Stimulated activated naive CD8-positive, alpha-beta T cell treated with anti-CD3 and anti-CD28 coated beads, Interleukin-15, Interleukin-2, amounts not matched to agents 100 ng/mL and 50 ng/mL, for 24 hours (primary cell): ENCODE measurements at regions not wholly inside any gene's neighbourhood (a gene's known extent, or its start where the extent isn't known, plus 50 kb on each side); places are given as distances from the start of the nearest gene placed in this dataset.
"Not testable (repeated sequence)": the region's sequence is repeated elsewhere in the genome, so short reads cannot be mapped to it uniquely, and the experiment has no call there.

Experiments
- H3K27ac Mint-ChIP-seq: one replicate; pipeline ENCODE4 v1.8.0; 2021; ENCODE audit warnings: mild to moderate bottlenecking, mixed read lengths
- H3K27me3 Mint-ChIP-seq: one replicate; pipeline ENCODE4 v1.8.0; 2021; ENCODE audit warnings: mixed read lengths
- H3K36me3 Mint-ChIP-seq: one replicate; pipeline ENCODE4 v1.8.0; 2021; ENCODE audit warnings: low read depth, mixed read lengths
- H3K4me1 Mint-ChIP-seq: one replicate; pipeline ENCODE4 v1.8.0; 2021; ENCODE audit warnings: low read depth, mixed read lengths
- H3K4me3 Mint-ChIP-seq: one replicate; pipeline ENCODE4 v1.8.0; 2021; ENCODE audit warnings: mild to moderate bottlenecking, mixed read lengths
- H3K9me3 Mint-ChIP-seq: one replicate; pipeline ENCODE4 v1.8.0; 2021; ENCODE audit warnings: mixed read lengths

DNA sequence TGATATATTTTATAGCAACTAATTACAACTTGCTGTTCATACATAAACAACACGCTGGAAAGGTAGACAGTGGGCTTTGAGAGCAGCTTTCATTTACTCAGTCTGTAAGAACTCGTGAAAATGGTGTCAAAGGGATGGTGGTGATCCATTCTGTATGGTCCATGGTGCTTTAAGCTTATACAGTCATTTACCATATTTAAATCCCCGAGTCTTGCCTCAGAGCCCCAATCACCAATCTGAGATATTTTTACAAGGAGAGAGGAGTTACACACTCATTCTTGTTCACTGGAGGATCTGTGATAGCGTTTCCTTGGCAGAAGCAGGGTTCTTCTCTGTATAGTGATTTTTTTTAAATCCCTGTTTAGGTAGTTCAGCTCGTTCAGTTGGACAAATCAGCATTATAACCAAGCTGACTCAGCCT, 694.6 kb downstream of the USP25 start:
- H3K9me3 Mint-ChIP-seq = no peaks in the 10 kb centered on the region
- no peaks in the 10 kb centered on the region for H3K36me3 Mint-ChIP-seq
- no peak overlapping the region for H3K27ac Mint-ChIP-seq
- H3K4me3 Mint-ChIP-seq = no peak overlapping the region
- no peaks in the 10 kb centered on the region for H3K27me3 Mint-ChIP-seq
- no peaks in the 10 kb centered on the region for H3K4me1 Mint-ChIP-seq

DNA sequence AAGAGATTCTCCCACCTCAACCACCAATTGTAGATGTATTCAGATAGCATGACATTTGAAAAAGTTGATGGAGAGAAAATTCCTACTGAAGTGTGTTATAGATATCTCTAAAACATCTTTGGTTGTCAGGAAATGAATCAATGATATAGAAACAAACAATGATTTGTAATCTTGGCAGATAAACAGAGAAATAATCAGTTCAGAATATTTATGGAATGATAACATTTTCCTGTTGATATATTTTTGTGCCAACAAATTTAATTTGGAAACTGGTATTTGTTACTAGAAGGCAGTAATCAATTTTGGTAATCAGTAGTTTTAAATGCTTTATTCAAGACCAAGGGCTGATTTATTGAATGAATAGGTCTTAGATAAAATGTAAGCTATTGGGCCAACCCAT, 695.6 kb downstream of the USP25 start:
- no peaks in the 10 kb centered on the region for H3K4me1 Mint-ChIP-seq
- no peaks in the 10 kb centered on the region for H3K36me3 Mint-ChIP-seq
- no peak overlapping the region for H3K27ac Mint-ChIP-seq
- H3K4me3 Mint-ChIP-seq = no peak overlapping the region
- no peaks in the 10 kb centered on the region for H3K27me3 Mint-ChIP-seq
- no peaks in the 10 kb centered on the region for H3K9me3 Mint-ChIP-seq

DNA sequence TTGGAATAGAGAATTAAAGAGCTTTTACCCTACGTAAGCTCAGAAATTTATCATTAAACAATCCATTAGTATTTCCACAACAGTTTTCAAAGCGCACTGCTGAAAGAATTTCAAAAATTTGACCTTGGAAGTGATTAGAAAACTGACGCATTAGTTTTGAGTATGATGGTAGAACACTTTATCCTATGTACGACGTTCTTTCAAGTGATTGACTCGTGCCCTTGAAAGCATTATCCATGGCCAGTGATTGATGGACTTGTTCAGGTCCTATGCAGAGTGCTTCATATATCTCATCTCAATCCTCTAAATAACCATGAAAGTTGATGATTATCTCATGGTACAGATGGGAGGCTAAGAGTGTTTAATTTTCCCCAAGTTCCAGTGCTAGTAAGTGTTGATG, 697.2 kb downstream of the USP25 start:
- Mint-ChIP-seq H3K4me1 (no peaks in the 10 kb centered on the region), H3K36me3 (no peaks in the 10 kb centered on the region), H3K27ac (no peak overlapping the region), H3K4me3 (no peak overlapping the region), H3K9me3 (no peaks in the 10 kb centered on the region), H3K27me3 (no peaks in the 10 kb centered on the region)

DNA sequence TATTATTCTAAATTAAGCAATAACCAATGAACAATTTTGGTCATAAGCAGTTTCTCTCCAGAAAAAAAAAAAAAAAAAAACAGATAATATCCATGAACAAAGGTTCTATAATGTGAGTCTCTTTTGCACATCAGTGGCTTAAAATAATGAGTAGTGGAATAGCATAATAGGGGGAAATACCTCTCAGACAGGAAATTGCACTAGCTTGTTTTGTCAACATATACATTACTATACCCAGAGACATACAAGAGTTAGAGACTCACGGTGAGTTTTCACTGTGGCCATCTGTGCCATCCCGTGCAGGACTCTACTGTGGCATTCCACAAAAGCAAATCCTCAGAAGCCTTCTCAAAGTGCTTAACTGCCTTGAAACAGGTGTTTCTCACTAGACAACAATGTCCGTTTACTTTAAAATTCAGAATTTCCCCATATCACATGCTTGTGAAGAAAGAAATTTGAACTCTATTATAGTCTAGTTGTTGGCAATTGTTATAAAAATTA, 697.9 kb downstream of the USP25 start:
- Mint-ChIP-seq H3K4me3 (no peak overlapping the region), H3K9me3 (no peaks in the 10 kb centered on the region), H3K27ac (no peak overlapping the region), H3K4me1 (no peaks in the 10 kb centered on the region), H3K27me3 (no peaks in the 10 kb centered on the region), H3K36me3 (no peaks in the 10 kb centered on the region)

DNA sequence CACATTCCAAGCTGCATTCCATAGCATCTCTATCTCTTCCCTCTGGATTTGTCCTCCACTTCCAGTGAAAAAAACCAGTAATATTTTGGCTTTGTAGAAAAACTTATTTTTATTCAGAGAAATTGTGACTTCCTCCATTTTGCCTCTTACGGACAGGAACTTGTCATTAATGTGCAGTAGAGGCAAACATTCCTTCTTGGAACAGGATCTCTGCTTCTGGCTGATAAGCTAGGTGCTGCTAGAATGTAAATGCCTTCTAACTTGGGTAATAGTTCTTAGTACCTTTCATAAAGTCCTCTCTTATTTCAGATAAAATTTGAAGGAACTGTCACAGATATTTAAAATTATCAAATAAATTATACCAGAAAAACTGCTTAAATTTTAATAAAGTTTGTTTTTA, 707.8 kb downstream of the USP25 start:
- Mint-ChIP-seq H3K4me1 (no peaks in the 10 kb centered on the region), H3K27ac (no peak overlapping the region), H3K27me3 (no peaks in the 10 kb centered on the region), H3K9me3 (no peaks in the 10 kb centered on the region), H3K4me3 (no peak overlapping the region), H3K36me3 (no peaks in the 10 kb centered on the region)

DNA sequence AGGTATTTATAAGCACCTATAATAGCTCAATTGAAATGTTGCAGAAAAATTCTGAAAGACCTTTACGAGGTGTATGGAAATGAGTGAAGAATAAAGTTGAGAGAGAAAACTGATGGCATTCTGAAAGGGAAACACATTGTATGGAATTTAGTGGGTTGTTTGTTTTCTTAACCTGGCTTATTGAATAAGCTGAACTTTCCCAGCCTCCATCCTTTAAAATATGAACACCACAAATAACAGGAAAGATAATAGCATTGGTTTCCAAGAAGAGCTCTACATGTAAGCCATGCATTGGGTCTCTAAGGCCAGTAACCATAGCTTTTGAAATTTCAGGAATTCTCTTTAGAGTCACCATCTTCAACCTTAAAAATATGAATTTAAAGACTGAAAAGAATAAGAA, 709.0 kb downstream of the USP25 start:
- no peaks in the 10 kb centered on the region for H3K36me3 Mint-ChIP-seq
- no peaks in the 10 kb centered on the region for H3K4me1 Mint-ChIP-seq
- H3K27ac Mint-ChIP-seq = no peak overlapping the region
- no peaks in the 10 kb centered on the region for H3K9me3 Mint-ChIP-seq
- no peaks in the 10 kb centered on the region for H3K27me3 Mint-ChIP-seq
- no peak overlapping the region for H3K4me3 Mint-ChIP-seq

DNA sequence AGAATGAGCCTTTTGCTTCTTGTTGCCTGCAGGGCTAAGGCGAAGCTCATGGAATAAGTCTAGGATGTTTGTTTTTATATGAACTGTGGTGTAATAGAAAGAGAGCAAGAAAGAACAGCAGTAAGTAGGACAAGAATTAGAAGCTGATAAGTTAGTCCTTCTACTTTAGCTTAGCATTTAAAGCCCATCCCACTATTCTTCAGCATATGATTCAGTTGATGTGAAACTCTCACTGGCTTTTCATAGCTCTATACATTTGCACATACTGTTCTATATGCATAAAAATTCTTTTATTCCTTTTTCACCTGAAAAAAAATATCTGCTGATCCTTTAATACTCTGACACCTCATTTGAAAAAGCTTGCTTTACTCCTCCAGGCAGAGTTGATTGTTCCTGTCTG, 712.0 kb downstream of the USP25 start:
- Mint-ChIP-seq H3K27ac (no peak overlapping the region), H3K9me3 (peaks cover 8% of the 10 kb centered on the region), H3K27me3 (no peaks in the 10 kb centered on the region), H3K36me3 (no peaks in the 10 kb centered on the region), H3K4me3 (no peak overlapping the region), H3K4me1 (no peaks in the 10 kb centered on the region)

DNA sequence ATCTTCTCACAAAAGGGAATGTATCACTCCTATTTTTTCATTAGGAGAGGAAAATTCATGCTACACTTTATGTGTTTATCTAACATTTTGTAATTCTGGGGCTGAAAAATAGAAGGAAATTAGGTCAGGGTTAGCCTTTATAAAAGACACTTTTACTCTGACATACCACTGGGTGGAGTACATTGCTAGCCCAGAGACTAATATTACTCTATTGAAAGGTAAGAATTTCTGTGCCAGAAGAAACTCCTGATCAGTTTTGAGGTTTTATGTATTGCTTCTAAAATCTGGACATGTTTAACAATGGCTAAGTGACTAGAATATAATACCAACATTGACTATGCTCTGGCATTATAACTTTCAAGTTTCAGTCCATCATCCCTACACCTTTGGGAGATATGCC, 724.6 kb downstream of the USP25 start:
- Mint-ChIP-seq H3K27ac (no peak overlapping the region), H3K4me1 (no peaks in the 10 kb centered on the region), H3K36me3 (no peaks in the 10 kb centered on the region), H3K9me3 (peaks cover 3% of the 10 kb centered on the region), H3K4me3 (no peak overlapping the region), H3K27me3 (no peaks in the 10 kb centered on the region)

DNA sequence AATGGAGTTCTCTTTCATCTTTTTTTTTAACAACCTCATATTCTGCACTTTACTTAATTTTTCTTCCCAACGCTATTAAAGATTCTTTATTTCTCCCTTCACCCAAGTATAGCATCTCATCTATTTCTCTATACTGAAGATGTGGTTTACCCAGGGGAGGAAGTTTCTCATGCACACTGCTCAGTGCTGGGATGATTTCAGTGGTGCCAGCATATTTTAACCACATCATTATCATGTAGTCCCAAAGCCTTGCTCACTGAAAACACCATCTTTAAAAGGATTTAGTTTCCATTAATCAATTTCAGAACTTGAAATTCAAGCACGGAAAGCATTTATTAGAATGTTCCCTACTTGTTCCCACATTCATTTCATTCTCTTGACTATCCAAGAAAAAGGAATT, 725.7 kb downstream of the USP25 start:
- Mint-ChIP-seq H3K36me3 (no peaks in the 10 kb centered on the region), H3K27ac (no peak overlapping the region), H3K4me1 (no peaks in the 10 kb centered on the region), H3K4me3 (no peak overlapping the region), H3K27me3 (no peaks in the 10 kb centered on the region), H3K9me3 (peaks cover 3% of the 10 kb centered on the region)

DNA sequence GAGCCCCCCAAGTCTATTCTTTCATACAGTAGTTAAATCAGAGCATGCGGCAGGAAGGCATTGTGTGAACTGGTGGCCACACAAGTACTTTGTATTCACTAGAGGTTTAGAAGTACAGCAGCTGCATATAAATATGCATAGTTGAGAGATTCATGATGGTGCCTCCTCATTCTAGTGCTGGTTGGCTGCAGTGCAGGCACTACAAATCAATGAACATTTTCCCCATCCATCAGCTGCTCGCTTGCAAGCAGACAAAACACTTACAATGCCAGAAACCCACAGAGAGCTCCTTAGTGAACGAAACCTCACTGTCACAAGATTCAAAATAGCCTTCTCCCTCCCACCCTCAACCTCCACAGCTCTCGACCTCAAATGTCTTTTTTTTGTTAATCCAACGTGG, 726.2 kb downstream of the USP25 start:
- Mint-ChIP-seq H3K4me3 (no peak overlapping the region), H3K9me3 (peaks cover 4% of the 10 kb centered on the region), H3K4me1 (no peaks in the 10 kb centered on the region), H3K27me3 (no peaks in the 10 kb centered on the region), H3K36me3 (no peaks in the 10 kb centered on the region), H3K27ac (no peak overlapping the region)

DNA sequence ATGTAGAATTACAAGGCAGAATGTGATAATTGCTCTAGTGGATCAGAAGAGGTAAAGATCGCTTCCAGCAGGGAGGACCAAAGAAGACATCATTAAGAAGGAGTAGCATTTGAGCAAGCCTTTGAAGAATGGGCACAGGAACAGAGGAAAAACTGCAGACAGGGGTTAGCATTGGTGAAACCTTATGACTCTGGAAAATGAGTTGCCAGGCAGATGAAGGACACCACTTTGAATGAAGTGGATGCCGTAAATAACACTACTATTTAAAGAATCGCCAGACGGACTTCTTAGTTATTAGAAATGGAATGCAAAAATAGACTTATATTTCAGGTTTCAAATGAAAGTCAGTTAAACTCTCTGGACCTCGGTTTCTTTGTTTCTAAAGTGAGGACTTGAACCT, 727.7 kb downstream of the USP25 start:
- no peak overlapping the region for H3K27ac Mint-ChIP-seq
- H3K9me3 Mint-ChIP-seq = peaks cover 4% of the 10 kb centered on the region

DNA sequence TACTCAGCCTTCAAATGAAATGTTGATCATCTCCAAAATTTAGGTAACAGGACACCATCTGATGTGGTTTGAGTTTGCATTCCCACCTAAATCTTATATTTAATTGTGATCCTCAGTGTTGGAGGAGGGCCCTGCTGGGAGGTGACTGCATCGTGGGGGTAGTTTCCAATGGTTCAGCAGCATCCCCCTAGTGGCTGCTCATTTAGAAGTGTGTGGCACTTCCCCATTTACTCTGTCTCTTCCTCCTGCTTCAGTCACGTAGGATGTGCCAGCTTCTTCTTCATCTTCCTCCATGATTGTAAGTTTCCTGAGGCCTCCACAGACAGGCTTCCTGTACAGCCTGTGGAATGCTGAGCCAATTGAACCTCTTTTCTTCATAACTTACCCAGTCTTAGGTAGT, 731.2 kb downstream of the USP25 start:
- no peak overlapping the region for H3K27ac Mint-ChIP-seq
- no peaks in the 10 kb centered on the region for H3K27me3 Mint-ChIP-seq
- H3K9me3 Mint-ChIP-seq = peaks cover 11% of the 10 kb centered on the region
- H3K4me1 Mint-ChIP-seq = no peaks in the 10 kb centered on the region
- H3K4me3 Mint-ChIP-seq = no peak overlapping the region
- H3K36me3 Mint-ChIP-seq = no peaks in the 10 kb centered on the region

More for the DNA sequence above, 727.7 kb downstream of the USP25 start:
- H3K36me3 Mint-ChIP-seq = no peaks in the 10 kb centered on the region
- no peaks in the 10 kb centered on the region for H3K4me1 Mint-ChIP-seq
- H3K4me3 Mint-ChIP-seq = no peak overlapping the region
- no peaks in the 10 kb centered on the region for H3K27me3 Mint-ChIP-seq

DNA sequence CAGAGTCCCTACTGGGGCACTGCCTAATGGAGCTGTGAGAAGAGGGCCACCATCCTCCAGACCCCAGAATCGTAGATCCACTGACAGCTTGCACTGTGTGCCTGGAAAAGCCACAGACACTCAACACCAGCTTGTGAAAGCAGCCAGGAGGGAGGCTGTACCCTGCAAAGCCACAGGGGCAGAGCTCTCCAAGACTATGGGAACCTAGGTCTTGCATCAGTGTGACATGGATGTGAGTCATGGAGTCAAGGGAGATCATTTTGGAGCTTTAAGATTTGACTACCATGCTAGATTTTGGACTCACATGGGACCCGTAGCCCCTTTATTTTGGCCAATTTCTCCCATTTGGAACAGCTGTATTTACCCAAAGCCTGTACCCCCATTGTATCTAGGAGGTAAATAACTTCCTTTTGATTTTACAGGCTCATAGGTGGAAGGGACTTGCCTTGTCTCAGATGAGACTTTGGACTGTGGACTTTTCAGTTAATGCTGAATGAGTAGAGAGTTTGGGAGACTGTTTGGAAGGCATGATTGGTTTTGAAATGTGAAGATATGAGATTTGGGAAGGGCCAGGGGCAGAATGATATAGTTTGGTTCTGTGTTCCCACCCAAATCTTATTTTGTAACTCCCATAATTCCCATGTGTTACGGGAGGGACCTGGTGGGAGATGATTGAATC, 734.6 kb downstream of the USP25 start:
- H3K9me3 Mint-ChIP-seq = peaks cover 11% of the 10 kb centered on the region
- H3K4me3 Mint-ChIP-seq, H3K27me3 Mint-ChIP-seq, H3K36me3 Mint-ChIP-seq, H3K4me1 Mint-ChIP-seq, H3K27ac Mint-ChIP-seq: not testable (repeated sequence)

DNA sequence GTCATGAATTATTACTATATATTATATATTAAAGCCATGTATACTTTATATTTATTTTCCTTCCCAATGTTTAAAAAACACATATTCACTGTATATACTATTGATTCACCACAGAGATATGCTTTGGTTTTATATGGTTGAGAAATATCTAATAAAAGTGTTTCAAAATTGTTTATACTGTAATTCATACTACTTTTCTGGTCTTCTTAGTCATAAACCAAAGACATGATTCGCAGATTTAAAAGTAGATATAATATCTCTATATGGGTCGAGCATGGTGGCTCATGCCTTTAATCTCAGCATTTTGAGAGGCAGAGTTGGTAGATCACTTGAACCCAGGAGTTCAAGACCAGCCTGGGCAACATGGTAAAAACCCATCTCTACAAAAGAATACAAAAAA, 738.4 kb downstream of the USP25 start:
- Mint-ChIP-seq H3K36me3 (no peaks in the 10 kb centered on the region), H3K4me3 (no peak overlapping the region), H3K9me3 (peaks cover 4% of the 10 kb centered on the region), H3K27me3 (no peaks in the 10 kb centered on the region), H3K4me1 (no peaks in the 10 kb centered on the region), H3K27ac (no peak overlapping the region)

DNA sequence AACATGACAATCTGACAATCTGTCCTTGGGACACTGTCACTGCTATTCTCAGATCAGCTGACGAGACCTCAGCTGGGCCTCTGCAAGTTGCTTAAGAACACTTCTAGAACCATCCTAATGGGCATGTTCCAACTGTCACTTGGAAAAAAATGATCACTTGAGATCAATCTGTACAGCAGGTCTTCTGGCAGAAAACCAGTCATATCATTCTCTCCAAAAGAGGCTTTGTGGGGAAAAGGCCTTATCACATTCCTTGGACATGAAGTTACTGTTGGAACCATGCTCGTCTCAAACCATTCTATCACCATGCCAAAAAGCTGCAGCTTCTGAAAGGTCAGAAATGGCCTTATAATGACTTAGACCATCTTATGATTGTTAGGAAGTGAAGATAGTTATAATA, 744.2 kb downstream of the USP25 start:
- Mint-ChIP-seq H3K27ac (no peak overlapping the region), H3K9me3 (peaks cover 3% of the 10 kb centered on the region), H3K36me3 (no peaks in the 10 kb centered on the region), H3K4me3 (no peak overlapping the region), H3K27me3 (no peaks in the 10 kb centered on the region), H3K4me1 (no peaks in the 10 kb centered on the region)

DNA sequence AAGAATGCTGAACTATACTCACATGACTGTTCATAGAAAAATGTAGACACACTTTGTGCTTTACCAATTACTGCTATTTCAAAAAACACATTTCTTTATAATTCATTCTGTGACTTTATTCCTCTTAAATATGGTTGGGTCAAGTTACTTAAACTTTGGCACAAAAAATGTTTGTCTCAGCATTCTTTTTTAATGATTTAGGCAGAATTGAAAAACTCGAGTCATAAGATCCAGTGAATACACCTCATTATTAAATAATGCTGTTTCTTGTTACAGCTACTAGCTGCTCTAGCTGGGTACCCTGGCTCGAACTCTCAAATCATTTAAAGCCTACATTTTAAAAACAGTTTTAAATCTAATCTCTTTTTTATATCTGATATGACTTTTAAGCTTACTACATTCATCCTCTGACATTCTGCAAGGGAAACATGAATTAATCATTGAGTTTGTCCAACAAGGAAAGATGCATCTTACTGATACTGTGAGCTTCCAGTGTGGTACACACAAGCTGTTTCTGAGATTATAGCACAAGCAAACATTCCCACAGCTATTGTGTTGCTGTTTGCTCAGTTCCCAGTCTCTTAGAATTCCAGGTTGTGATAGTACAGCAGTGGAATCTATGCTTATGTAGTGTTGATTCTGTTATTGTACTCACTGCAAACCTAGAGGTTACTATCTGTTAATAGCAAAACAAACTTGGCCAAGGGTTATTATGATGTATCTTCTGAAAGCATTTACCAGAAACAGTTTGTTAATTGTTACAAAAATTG, 746.5 kb downstream of the USP25 start:
- H3K4me1 Mint-ChIP-seq = no peaks in the 10 kb centered on the region
- H3K4me3 Mint-ChIP-seq = no peak overlapping the region
- no peaks in the 10 kb centered on the region for H3K27me3 Mint-ChIP-seq
- H3K9me3 Mint-ChIP-seq = peaks cover 9% of the 10 kb centered on the region
- H3K27ac Mint-ChIP-seq = no peak overlapping the region
- H3K36me3 Mint-ChIP-seq = no peaks in the 10 kb centered on the region
